Prostate gland (tissue), 2 donors: ENCODE measurements at regions not wholly inside any gene's neighbourhood (a gene's known extent, or its start where the extent isn't known, plus 50 kb on each side); places are given as distances from the start of the nearest gene placed in this dataset.

ENCODE experiments used
- DNase-seq: peaks from one replicate; pipeline ENCODE4 v3.0.0-alpha.2; 2019; ENCODE audit warnings: low spot score
- H3K27ac ChIP-seq, 2 donors: fragments of 200-600 bp; sonication (generic); 2 replicates each; pipeline ENCODE4 v1.5.1; 2017 to 2019
- H3K27me3 ChIP-seq: fragments of 200-600 bp; sonication (generic); replicated peaks from 2 replicates; pipeline ENCODE4 v1.5.1; 2019; ENCODE audit not compliant: insufficient read depth
- H3K36me3 ChIP-seq, 2 donors: fragments of 200-600 bp; sonication (generic); 1 replicate in 1 of 2; 2 replicates in 1 of 2; pipeline versions ENCODE4 v1.5.1 to v1.8.1; 2017 to 2019
- H3K4me1 ChIP-seq: fragments of 200-600 bp; sonication (generic); replicated peaks from 2 replicates; pipeline ENCODE4 v1.5.1; 2019
- H3K4me3 ChIP-seq, 2 donors: fragments of 200-600 bp; sonication (generic); 2 replicates each; pipeline ENCODE4 v1.5.1; 2017 to 2019
- H3K9me3 ChIP-seq: fragments of 200-600 bp; sonication (generic); 2 replicates; pipeline ENCODE4 v1.5.1; 2017
- CTCF ChIP-seq, 4 experiments: fragments of 200-600 bp in 2 of 4; fragments of 450-650 bp in 2 of 4; sonication (generic) in 2 of 4; IDR thresholded peaks; 1 replicate in 3 of 4; 2 replicates in 1 of 4; pipeline ENCODE4 v1.5.1; 2016 to 2019; ENCODE audit warnings: antibody characterized with exemption in 4 of 4, mild to moderate bottlenecking in 2 of 4, moderate library complexity in 2 of 4
- POLR2A ChIP-seq: fragments of 450-650 bp; IDR thresholded peaks from one replicate; pipeline ENCODE4 v1.6.1; 2016; ENCODE audit warnings: antibody characterized with exemption, mild to moderate bottlenecking
- POLR2AphosphoS5 ChIP-seq: sonication (generic); formaldehyde crosslinking; IDR thresholded peaks from one replicate; pipeline ENCODE4 v1.6.1; 2017; ENCODE audit warnings: antibody characterized with exemption
- WGBS: methylation state at CpG from one replicate; pipeline ENCODE4 v1.1.5; 2018; 5-methylcytosine and 5-hydroxymethylcytosine counted together
- intact Hi-C: fragments of 100-400 bp; cut with DNase I; formaldehyde crosslinking; loops from one replicate; pipeline ENCODE4 v1.14.2; 2022
- small RNA-seq, 2 donors: library from RNA; depleted of rRNA; stranded (forward); fragments of <200 nt; gene quantifications; one replicate each; pipeline ENCODE3, GENCODE V24; 2016

- H3K27ac ChIP-seq: no peak overlapping the region
- DNase-seq: no peak
- intact Hi-C loops: no loop called here
- no peaks in the 10 kb centered on the region for H3K27me3 ChIP-seq
- H3K36me3 ChIP-seq: no peaks in the 10 kb centered on the region
- H3K4me3 ChIP-seq: no peak overlapping the region
- WGBS: 83% methylated on average over 3 of the region's 3 CpGs
- no peaks in the 10 kb centered on the region for H3K9me3 ChIP-seq
- no peaks in the 10 kb centered on the region for H3K4me1 ChIP-seq
- no peak for TF ChIP-seq CTCF (IDR thresholded peaks at IDR 0.05)
- no peak for TF ChIP-seq POLR2A
- no peak for TF ChIP-seq POLR2AphosphoS5
These were observed 52.0 kb upstream of the TOP3B start for GRCh38 chr22:22034469-22035132.

- H3K4me1 ChIP-seq: no peaks in the 10 kb centered on the region
- no peaks in the 10 kb centered on the region for H3K36me3 ChIP-seq
- H3K9me3 ChIP-seq: no peaks in the 10 kb centered on the region
- WGBS: 73% methylated on average over 5 of the region's 5 CpGs
- no peaks in the 10 kb centered on the region for H3K27me3 ChIP-seq
- TF ChIP-seq POLR2AphosphoS5 (no peak), POLR2A (no peak), CTCF (IDR thresholded peaks at IDR 0.05) (no peak)
- no peak for DNase-seq
- H3K4me3 ChIP-seq: no peak overlapping the region
- H3K27ac ChIP-seq: no peak overlapping the region
- intact Hi-C loops: no loop called here
These were observed 51.3 kb upstream of the TOP3B start for GRCh38 chr22:22033803-22034468.

- Histone ChIP-seq H3K4me3 (no peak overlapping the region), H3K27me3 (no peaks in the 10 kb centered on the region), H3K4me1 (no peaks in the 10 kb centered on the region), H3K9me3 (no peaks in the 10 kb centered on the region), H3K36me3 (no peaks in the 10 kb centered on the region), H3K27ac (no peak overlapping the region)
- no peak for DNase-seq
- TF ChIP-seq POLR2AphosphoS5 (no peak), CTCF (IDR thresholded peaks at IDR 0.05) (no peak), POLR2A (no peak)
- WGBS: 94% methylated on average over 7 of the region's 7 CpGs
- intact Hi-C loops: no loop called here
These were observed 50.6 kb upstream of the TOP3B start for GRCh38 chr22:22032906-22033802.

- DNase-seq: no peak
- TF ChIP-seq POLR2AphosphoS5 (no peak), POLR2A (no peak), CTCF (IDR thresholded peaks at IDR 0.05) (no peak)
- Histone ChIP-seq H3K27me3 (no peaks in the 10 kb centered on the region), H3K9me3 (no peaks in the 10 kb centered on the region), H3K4me1 (no peaks in the 10 kb centered on the region), H3K27ac (no peak overlapping the region), H3K4me3 (no peak overlapping the region), H3K36me3 (no peaks in the 10 kb centered on the region)
- 94% methylated on average over 4 of the region's 4 CpGs for WGBS
- intact Hi-C loops: no loop called here
These were observed 49.7 kb upstream of the TOP3B start for GRCh38 chr22:22032099-22032905.

Small RNA genes lying in the stretch of these regions (small RNA-seq; reads per million reads assigned to genes)
- 0 reads per million in 2 donors for gene AC245452.3
- gene AC245517.3: 0 reads per million in 2 donors
- 0 reads per million in 2 donors for gene AC245517.5
- 0 reads per million in 2 donors for gene IGLVIV-59
